Colonic mucosa (tissue), 4 donors: ENCODE measurements at regions not wholly inside any gene's neighbourhood (a gene's known extent, or its start where the extent isn't known, plus 50 kb on each side); places are given as distances from the start of the nearest gene placed in this dataset.

Source experiments
- DNase-seq: peaks from one replicate; pipeline ENCODE4 v3.0.0-alpha.2; 2020
- H3K27ac ChIP-seq: fragments of 200-600 bp; one replicate; pipeline ENCODE4 v1.8.0; 2021
- H3K27me3 ChIP-seq: fragments of 200-600 bp; one replicate; pipeline ENCODE4 v1.8.0; 2021
- H3K36me3 ChIP-seq: fragments of 200-600 bp; one replicate; pipeline ENCODE4 v1.8.0; 2021
- H3K4me1 ChIP-seq: fragments of 200-600 bp; one replicate; pipeline ENCODE4 v1.8.0; 2021; ENCODE audit warnings: mild to moderate bottlenecking
- H3K4me3 ChIP-seq: fragments of 200-600 bp; one replicate; pipeline ENCODE4 v1.8.0; 2021
- H3K9ac ChIP-seq, 2 donors: one replicate each; pipeline ENCODE4 v1.7.0; 2013; ENCODE audit warnings: control low read depth in 2 of 2, low read depth in 2 of 2, low read length in 2 of 2
- H3K9me3 ChIP-seq: fragments of 200-600 bp; one replicate; pipeline ENCODE4 v1.8.0; 2021
- intact Hi-C: fragments of 100-400 bp; cut with DNase I; formaldehyde crosslinking; loops from one replicate; pipeline ENCODE4 v1.14.1; 2022
- TF ChIP-seq, protein P1 (sequence below): fragments of 200-600 bp; IDR thresholded peaks from one replicate; pipeline ENCODE4 v1.8.0; 2022; ENCODE audit warnings: antibody characterized with exemption, mild to moderate bottlenecking
- donor health status: healthy.
- donor health status: DM: no; HTN: no; CAD: no.
- donor health status: DM: no; HTN: no; CAD: no.

DNA sequence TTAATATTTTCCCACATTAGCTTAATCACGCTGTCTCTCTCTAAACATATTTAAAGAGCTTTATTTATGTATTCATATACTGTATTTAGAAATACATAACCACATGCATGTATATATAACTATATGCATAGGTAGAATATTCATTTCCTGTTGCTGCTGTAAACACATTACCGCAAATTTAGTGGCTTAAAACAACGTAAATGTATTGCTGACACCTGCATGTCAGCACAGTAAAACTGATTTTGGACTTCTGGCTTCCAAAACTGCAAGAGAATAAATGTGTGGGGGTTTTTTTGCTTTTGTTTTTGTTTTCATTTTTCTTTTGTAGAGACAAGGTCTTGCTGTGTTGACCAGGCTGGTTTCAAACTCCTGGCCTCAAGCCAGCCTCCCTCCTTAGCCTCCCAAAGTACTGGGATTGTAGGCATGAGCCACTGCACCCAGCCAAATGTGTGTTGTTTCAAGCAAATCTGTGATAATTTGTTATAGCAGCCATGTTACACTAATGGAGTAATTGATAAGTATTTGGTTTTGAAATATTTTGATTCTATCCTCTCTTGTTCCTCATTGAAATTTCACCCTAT is 61.9 kb upstream of the CMKLR1 start:
- Histone ChIP-seq H3K27ac (no peak overlapping the region), H3K36me3 (no peaks in the 10 kb centered on the region), H3K27me3 (no peaks in the 10 kb centered on the region), H3K4me3 (no peak overlapping the region), H3K9ac (no peak overlapping the region), H3K4me1 (no peaks in the 10 kb centered on the region), H3K9me3 (no peaks in the 10 kb centered on the region)
- no peak for DNase-seq
- TF ChIP-seq, protein P1, sequence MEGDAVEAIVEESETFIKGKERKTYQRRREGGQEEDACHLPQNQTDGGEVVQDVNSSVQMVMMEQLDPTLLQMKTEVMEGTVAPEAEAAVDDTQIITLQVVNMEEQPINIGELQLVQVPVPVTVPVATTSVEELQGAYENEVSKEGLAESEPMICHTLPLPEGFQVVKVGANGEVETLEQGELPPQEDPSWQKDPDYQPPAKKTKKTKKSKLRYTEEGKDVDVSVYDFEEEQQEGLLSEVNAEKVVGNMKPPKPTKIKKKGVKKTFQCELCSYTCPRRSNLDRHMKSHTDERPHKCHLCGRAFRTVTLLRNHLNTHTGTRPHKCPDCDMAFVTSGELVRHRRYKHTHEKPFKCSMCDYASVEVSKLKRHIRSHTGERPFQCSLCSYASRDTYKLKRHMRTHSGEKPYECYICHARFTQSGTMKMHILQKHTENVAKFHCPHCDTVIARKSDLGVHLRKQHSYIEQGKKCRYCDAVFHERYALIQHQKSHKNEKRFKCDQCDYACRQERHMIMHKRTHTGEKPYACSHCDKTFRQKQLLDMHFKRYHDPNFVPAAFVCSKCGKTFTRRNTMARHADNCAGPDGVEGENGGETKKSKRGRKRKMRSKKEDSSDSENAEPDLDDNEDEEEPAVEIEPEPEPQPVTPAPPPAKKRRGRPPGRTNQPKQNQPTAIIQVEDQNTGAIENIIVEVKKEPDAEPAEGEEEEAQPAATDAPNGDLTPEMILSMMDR, result no peak
- intact Hi-C loops, result no loop called here

DNA sequence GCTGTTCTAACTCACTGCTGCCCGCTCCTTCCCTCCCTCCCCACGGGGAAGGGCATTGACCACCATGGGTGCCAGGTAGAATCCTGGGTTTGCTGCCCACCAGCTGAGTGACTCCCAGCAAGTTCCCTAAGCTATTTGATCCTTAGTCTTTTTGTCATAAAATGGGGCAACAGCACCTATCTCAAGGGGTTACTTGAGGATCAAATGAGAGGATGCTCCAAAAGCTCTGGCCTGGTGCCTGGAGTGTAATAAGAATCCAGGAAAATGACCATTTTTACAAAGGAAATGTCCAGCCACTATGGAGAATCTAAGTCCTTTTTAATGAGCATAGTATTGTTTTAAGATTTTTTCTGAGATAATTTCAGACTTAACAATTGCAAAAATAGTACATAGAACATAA is 61.4 kb upstream of the CMKLR1 start:
- Histone ChIP-seq H3K9ac (no peak overlapping the region), H3K4me3 (no peak overlapping the region), H3K27me3 (no peaks in the 10 kb centered on the region), H3K36me3 (no peaks in the 10 kb centered on the region), H3K27ac (no peak overlapping the region), H3K9me3 (no peaks in the 10 kb centered on the region), H3K4me1 (no peaks in the 10 kb centered on the region)
- TF ChIP-seq, protein P1, result no peak
- intact Hi-C loops, result no loop called here
- DNase-seq, result no peak

DNA sequence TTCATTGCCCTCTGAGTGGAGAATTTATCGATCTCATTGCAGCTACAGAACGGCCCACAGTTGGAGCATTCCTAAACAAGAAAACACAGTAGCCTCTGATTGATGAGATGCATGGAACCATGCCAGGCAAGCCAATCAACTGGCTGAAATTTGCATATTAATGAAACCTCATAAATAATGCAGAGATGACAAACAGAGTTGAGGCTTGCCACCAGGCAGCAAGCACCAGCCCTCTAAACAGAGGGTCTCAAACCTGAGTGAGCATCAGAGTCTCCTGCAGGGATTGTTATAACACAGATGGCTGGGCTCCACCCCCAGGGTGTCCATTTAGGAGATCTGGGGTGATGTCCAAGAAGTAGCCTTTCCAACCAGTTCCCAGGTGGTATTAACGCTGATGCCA is 60.9 kb upstream of the CMKLR1 start:
- TF ChIP-seq, protein P1, result no peak
- Histone ChIP-seq H3K27ac (no peak overlapping the region), H3K9me3 (no peaks in the 10 kb centered on the region), H3K4me3 (no peak overlapping the region), H3K9ac (no peak overlapping the region), H3K4me1 (no peaks in the 10 kb centered on the region), H3K27me3 (no peaks in the 10 kb centered on the region), H3K36me3 (no peaks in the 10 kb centered on the region)
- intact Hi-C loops, result no loop called here
- no peak for DNase-seq

DNA sequence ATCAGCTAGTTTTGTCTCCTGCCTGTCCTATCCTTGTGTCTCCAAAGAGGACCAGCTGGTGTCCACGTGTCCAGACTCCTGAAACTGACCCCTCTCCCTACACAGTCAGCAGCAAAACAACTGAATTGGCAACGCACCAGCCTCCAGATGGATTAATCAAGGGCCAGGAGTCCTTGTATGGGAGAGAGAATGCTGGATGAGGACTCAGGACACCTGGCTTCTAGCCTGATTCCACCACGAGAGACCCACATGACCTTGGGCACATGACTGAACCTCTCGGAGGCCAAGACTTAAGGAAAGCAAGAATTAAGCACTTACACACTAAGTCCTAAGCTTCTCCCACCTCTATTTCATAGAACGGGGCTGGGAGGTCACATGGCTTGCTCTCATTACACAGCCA is 60.4 kb upstream of the CMKLR1 start:
- Histone ChIP-seq H3K4me3 (no peak overlapping the region), H3K27ac (no peak overlapping the region), H3K36me3 (no peaks in the 10 kb centered on the region), H3K9ac (no peak overlapping the region), H3K9me3 (no peaks in the 10 kb centered on the region), H3K4me1 (no peaks in the 10 kb centered on the region), H3K27me3 (no peaks in the 10 kb centered on the region)
- TF ChIP-seq, protein P1, result no peak
- intact Hi-C loops, result no loop called here
- no peak for DNase-seq

DNA sequence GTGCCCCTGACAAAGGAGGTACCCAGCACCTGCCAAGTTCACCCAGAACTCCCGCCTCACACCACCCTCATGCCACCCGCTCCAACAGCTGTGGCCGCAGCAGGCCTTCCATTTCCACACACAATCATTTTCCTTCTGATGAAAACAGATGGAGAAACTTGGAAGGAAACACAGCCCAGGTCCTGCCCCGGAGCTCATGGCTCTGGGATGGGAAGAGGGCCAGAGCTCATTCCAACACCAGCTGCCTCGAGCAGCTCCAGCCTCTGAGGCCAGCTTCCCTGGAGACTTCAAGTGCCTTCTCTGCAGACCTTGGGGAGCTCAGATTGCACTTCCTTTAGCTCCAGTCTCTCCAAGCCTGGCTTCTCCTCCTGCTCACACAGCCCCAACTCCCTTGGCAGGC is 55.1 kb upstream of the CMKLR1 start:
- H3K27me3 ChIP-seq, result no peaks in the 10 kb centered on the region
- no peak overlapping the region for H3K27ac ChIP-seq
- H3K9ac ChIP-seq, result no peak overlapping the region
- TF ChIP-seq, protein P1, result no peak
- no peaks in the 10 kb centered on the region for H3K36me3 ChIP-seq
- intact Hi-C loops, result no loop called here
- DNase-seq, result no peak
- H3K4me3 ChIP-seq, result no peak overlapping the region
- H3K4me1 ChIP-seq, result no peaks in the 10 kb centered on the region
- no peaks in the 10 kb centered on the region for H3K9me3 ChIP-seq
